ENCODE measurements at regions not wholly inside any gene's neighbourhood (a gene's known extent, or its start where the extent isn't known, plus 50 kb on each side); places are given as distances from the start of the nearest gene placed in this dataset.
A peak's percentile ranks its signal among the peaks of the same experiment; 100 is the strongest.

GRCh38 chr13:29689548-29689947 lies 94.1 kb upstream of the SLC7A1 start:
- WGBS, 10 experiments = 0 to 93% (median 58%) methylated on average over 1 to 3 of the region's 3 CpGs

GRCh38 chr13:29688193-29688592 lies 92.7 kb upstream of the SLC7A1 start:
- in situ Hi-C loops (cut with MboI; ENCODE audit: low pct_unique_long_range_greater_than_20kb in 2 of 9, low sequenced_read_pairs in 9 of 9, unreplicated experiment in 9 of 9) = no loop called here

More at GRCh38 chr13:29689548-29689947, 94.1 kb upstream of the SLC7A1 start:
- H3K4me3 ChIP-seq = no peak overlapping the region
- no peak overlapping the region for H3K27ac ChIP-seq
- no peak for ATAC-seq (replicated peaks in 6 of 8)
- in situ Hi-C loops (cut with MboI; ENCODE audit: low pct_unique_long_range_greater_than_20kb in 2 of 9, low sequenced_read_pairs in 9 of 9, unreplicated experiment in 9 of 9) = no loop called here
- H3K4me1 ChIP-seq (replicated peaks in 1 of 2) = no peaks in the 10 kb centered on the region

DNA sequence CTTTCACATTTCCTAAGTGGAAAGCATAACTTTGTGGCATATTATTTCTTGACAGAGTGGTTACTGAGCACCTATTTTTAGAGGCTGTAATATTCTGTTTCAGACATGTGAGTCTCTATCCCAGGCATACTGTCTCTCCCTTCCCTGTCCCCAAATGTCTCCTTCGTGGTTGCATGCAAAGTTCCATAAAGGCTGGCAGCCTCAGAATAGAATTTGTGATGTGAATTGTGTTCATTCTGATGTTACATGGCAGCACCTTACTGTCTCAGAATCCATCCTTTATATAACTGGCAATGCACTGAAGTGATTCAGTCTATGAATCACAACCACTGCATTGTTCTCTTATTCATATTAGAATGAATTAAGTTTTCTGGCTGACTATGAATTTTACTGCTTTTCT lies 89.0 kb upstream of the SLC7A1 start:
- H3K4me3 ChIP-seq = no peak overlapping the region
- in situ Hi-C loops (cut with MboI; ENCODE audit: low pct_unique_long_range_greater_than_20kb in 2 of 9, low sequenced_read_pairs in 9 of 9, unreplicated experiment in 9 of 9) = no loop called here
- H3K27ac ChIP-seq = no peak overlapping the region
- ATAC-seq (replicated peaks in 6 of 8) = peak in 6 of 8 experiments; percentile 33 to 57 (median 50)
- H3K4me1 ChIP-seq (replicated peaks in 1 of 2) = peaks cover 4 to 11% of the 10 kb centered on the region in 2 donors
- WGBS, 10 experiments = 0 to 80% (median 63%) methylated on average over 1 of the region's 1 CpG; no CpG with 5 or more reads in 5 of the 10 experiments

More at GRCh38 chr13:29688193-29688592, 92.7 kb upstream of the SLC7A1 start:
- no peak for ATAC-seq (replicated peaks in 6 of 8)
- Histone ChIP-seq H3K4me3 (no peak overlapping the region), H3K27ac (no peak overlapping the region), H3K4me1 (replicated peaks in 1 of 2) (no peaks in the 10 kb centered on the region)
- WGBS, 10 experiments = 0 to 100% (median 74%) methylated on average over 1 to 2 of the region's 3 CpGs; no CpG with 5 or more reads in 4 of the 10 experiments

DNA sequence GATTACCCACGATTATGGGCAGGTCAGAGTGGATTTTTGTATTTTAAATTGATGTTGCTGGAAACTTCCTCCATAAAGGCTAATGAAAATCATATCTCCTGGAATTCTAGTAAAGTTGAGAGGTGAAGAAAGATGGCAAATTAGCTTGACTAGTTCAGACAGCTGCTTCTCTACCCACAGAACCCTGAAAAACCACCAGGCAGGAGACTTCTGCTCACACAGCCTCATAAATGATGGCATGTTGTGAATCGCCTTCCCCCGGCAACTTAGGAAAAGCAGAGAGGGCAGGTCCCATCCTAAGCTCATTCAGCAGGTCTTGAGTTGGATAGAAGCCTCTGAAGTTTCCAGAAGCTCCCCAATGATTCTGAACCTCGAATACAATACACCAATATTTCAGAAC lies 87.6 kb upstream of the SLC7A1 start:
- 13 to 86% (median 52%) methylated on average over 1 to 4 of the region's 4 CpGs; no CpG with 5 or more reads in 1 of the 10 experiments for WGBS, 10 experiments
- Histone ChIP-seq H3K4me1 (replicated peaks in 1 of 2) (peaks cover 4 to 17% of the 10 kb centered on the region in 2 donors), H3K27ac (no peak overlapping the region), H3K4me3 (no peak overlapping the region)
- no peak for ATAC-seq (replicated peaks in 6 of 8)
- in situ Hi-C loops (cut with MboI; ENCODE audit: low pct_unique_long_range_greater_than_20kb in 2 of 9, low sequenced_read_pairs in 9 of 9, unreplicated experiment in 9 of 9) = no loop called here

DNA sequence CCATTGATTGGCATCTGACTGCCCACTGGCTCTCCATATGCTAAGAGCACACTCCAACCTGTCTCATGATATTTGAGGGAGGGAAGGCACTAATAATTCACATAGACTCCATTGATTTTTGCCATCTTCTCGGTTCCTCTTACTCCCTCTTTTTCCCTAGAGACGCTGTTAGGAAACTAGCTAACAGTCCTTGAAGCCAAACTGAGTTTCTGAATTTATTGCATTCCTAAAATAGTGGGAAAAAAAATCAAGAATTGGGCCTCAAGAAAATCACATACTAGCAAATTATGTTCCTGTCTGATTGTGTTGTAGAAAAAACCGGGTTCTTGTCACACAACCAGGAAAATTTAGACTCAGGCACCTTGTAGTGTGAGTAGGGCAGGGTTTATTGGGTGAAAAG lies 86.4 kb upstream of the SLC7A1 start:
- Histone ChIP-seq H3K4me3 (no peak overlapping the region), H3K4me1 (replicated peaks in 1 of 2) (peaks cover 4 to 17% of the 10 kb centered on the region in 2 donors), H3K27ac (no peak overlapping the region)
- in situ Hi-C loops (cut with MboI; ENCODE audit: low pct_unique_long_range_greater_than_20kb in 2 of 9, low sequenced_read_pairs in 9 of 9, unreplicated experiment in 9 of 9) = no loop called here
- no peak for ATAC-seq (replicated peaks in 6 of 8)
- 17 to 100% (median 56%) methylated on average over 1 to 3 of the region's 3 CpGs; no CpG with 5 or more reads in 2 of the 10 experiments for WGBS, 10 experiments

DNA sequence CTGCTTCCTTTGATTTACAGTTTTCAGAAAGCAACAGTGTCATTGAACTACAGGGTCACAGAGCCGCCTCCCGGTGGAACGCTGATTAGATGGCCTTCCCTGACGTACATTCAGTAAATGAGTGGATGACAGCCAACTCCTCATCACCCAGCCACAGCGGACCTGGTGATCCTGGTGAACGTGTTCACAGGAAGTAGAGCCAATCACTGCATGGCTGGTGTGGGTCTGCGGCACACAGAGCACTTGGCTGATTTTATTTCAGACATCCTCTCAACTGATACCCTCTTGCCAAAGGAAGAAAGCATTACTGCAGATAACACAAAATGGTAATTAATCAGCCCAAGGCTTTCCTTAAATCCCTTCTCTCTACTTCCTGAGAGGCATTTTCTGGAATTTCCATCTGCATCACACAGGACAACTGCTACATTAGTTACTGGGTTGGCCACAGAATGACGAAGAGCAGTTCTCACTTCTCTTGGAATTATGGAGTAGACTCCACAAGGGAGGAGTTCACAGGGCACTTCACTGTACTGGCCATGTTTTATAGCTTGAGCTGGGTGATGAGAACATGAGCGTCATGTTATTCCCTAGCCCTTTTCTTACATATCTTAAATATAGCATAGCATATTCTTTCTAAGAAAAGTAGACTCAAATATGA lies 84.0 kb upstream of the SLC7A1 start:
- H3K4me3 ChIP-seq = no peak overlapping the region
- H3K27ac ChIP-seq = peak overlapping the region; percentile 32 to 62
- ATAC-seq (replicated peaks in 6 of 8) = peak in 5 of 8 experiments; percentile 91 to 97 (median 95)
- 7 to 100% (median 69%) methylated on average over 1 to 9 of the region's 9 CpGs for WGBS, 10 experiments
- H3K4me1 ChIP-seq (replicated peaks in 1 of 2) = peaks cover 4 to 17% of the 10 kb centered on the region in 2 donors
- in situ Hi-C loops (cut with MboI; ENCODE audit: low pct_unique_long_range_greater_than_20kb in 2 of 9, low sequenced_read_pairs in 9 of 9, unreplicated experiment in 9 of 9) = no loop called here

DNA sequence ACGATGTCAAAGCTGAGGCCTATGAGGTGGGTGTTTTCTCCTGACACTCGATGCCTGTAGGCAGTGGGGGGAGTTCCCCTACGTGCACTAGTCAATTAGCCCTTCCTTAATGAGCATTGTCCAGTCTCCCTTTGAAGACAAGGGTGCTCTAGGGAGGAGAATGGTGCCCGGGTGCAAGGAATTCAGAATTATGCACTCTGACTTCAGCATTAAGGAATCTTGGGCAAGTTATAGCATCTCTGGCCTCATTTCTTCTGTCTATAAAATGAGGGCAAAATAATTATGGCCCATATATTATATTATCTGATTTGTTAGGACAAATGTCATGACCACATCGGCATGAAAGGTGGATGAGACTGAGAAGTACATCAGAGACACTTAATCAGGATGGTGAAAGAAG lies 82.1 kb upstream of the SLC7A1 start:
- Histone ChIP-seq H3K4me3 (no peak overlapping the region), H3K27ac (no peak overlapping the region), H3K4me1 (replicated peaks in 1 of 2) (peaks cover 4 to 17% of the 10 kb centered on the region in 2 donors)
- 40 to 85% (median 70%) methylated on average over 1 to 5 of the region's 5 CpGs; no CpG with 5 or more reads in 1 of the 10 experiments for WGBS, 10 experiments
- in situ Hi-C loops (cut with MboI; ENCODE audit: low pct_unique_long_range_greater_than_20kb in 2 of 9, low sequenced_read_pairs in 9 of 9, unreplicated experiment in 9 of 9) = no loop called here
- ATAC-seq (replicated peaks in 6 of 8) = no peak

GRCh38 chr13:29676941-29677452 lies 81.5 kb upstream of the SLC7A1 start:
- Histone ChIP-seq H3K4me1 (replicated peaks in 1 of 2) (peaks cover 4 to 17% of the 10 kb centered on the region in 2 donors), H3K27ac (no peak overlapping the region), H3K4me3 (no peak overlapping the region)
- in situ Hi-C loops (cut with MboI; ENCODE audit: low pct_unique_long_range_greater_than_20kb in 2 of 9, low sequenced_read_pairs in 9 of 9, unreplicated experiment in 9 of 9) = no loop called here
- WGBS, 10 experiments = 20 to 100% (median 77%) methylated on average over 1 to 9 of the region's 9 CpGs
- ATAC-seq (replicated peaks in 6 of 8) = no peak

DNA sequence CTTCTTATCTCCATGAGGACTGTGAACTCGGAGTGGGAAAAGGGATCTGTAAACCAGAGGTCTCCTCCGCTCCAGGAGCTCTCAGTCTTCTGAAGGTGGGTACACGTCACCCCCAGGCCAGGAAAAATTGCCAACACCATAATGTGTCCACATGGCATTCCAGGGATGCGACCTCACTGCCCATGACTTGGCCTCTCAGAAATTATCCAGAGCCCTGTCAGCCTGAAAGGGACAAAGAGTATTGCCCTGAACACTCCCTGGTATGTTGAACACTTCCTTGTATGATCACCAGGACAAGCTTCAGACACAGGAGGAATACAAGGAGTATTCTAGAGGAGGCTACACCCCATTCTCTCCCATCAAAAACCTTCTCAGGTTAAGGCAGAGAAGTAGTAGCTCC lies 81.0 kb upstream of the SLC7A1 start:
- Histone ChIP-seq H3K4me3 (no peak overlapping the region), H3K27ac (no peak overlapping the region), H3K4me1 (replicated peaks in 1 of 2) (peaks cover 4 to 17% of the 10 kb centered on the region in 2 donors)
- in situ Hi-C loops (cut with MboI; ENCODE audit: low pct_unique_long_range_greater_than_20kb in 2 of 9, low sequenced_read_pairs in 9 of 9, unreplicated experiment in 9 of 9) = no loop called here
- ATAC-seq (replicated peaks in 6 of 8) = no peak
- 52 to 100% (median 83%) methylated on average over 1 to 3 of the region's 4 CpGs; no CpG with 5 or more reads in 2 of the 10 experiments for WGBS, 10 experiments

DNA sequence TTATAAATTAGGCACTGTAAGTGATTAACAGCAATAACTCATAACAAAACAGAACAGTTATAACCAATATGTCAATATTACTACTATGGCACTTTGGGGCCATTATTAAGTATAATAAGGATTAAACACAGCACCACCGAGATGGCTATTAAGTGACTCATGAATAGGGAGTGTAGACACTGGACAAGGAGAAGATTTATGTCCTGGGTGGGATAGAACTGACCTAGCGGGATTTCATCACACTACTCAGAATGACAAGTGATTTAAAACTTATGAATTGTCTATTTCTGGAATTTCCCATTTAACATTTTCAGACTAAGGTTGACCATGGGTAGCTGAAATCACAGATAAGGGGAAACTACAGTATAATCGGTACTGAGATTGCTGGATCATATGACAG lies 79.0 kb upstream of the SLC7A1 start:
- in situ Hi-C loops (cut with MboI; ENCODE audit: low pct_unique_long_range_greater_than_20kb in 2 of 9, low sequenced_read_pairs in 9 of 9, unreplicated experiment in 9 of 9) = no loop called here
- Histone ChIP-seq H3K4me3 (no peak overlapping the region), H3K4me1 (replicated peaks in 1 of 2) (peaks cover under 1 to 7% of the 10 kb centered on the region in 2 donors), H3K27ac (no peak overlapping the region)
- WGBS, 10 experiments = 8 to 88% (median 50%) methylated on average over 1 to 3 of the region's 3 CpGs; no CpG with 5 or more reads in 1 of the 10 experiments
- ATAC-seq (replicated peaks in 6 of 8) = peak in 7 of 8 experiments; percentile 61 to 100 (median 87)

- H3K4me3 ChIP-seq = no peak overlapping the region
- no peaks in the 10 kb centered on the region for H3K4me1 ChIP-seq (replicated peaks in 1 of 2)
- 18 to 89% (median 75%) methylated on average over 1 of the region's 1 CpG; no CpG with 5 or more reads in 2 of the 10 experiments for WGBS, 10 experiments
- in situ Hi-C loops (cut with MboI; ENCODE audit: low pct_unique_long_range_greater_than_20kb in 2 of 9, low sequenced_read_pairs in 9 of 9, unreplicated experiment in 9 of 9) = no loop called here
- no peak for ATAC-seq (replicated peaks in 6 of 8)
- no peak overlapping the region for H3K27ac ChIP-seq
Measured at GRCh38 chr13:29664591-29664990, 69.1 kb upstream of the SLC7A1 start.

- Histone ChIP-seq H3K4me3 (no peak overlapping the region), H3K27ac (no peak overlapping the region), H3K4me1 (replicated peaks in 1 of 2) (no peaks in the 10 kb centered on the region)
- in situ Hi-C loops (cut with MboI; ENCODE audit: low pct_unique_long_range_greater_than_20kb in 2 of 9, low sequenced_read_pairs in 9 of 9, unreplicated experiment in 9 of 9) = no loop called here
- 0 to 80% (median 52%) methylated on average over 1 to 2 of the region's 3 CpGs for WGBS, 10 experiments
- ATAC-seq (replicated peaks in 6 of 8) = peak in 1 of 8 experiments; percentile 26
Measured at GRCh38 chr13:29654843-29655547, 59.5 kb upstream of the SLC7A1 start.

DNA sequence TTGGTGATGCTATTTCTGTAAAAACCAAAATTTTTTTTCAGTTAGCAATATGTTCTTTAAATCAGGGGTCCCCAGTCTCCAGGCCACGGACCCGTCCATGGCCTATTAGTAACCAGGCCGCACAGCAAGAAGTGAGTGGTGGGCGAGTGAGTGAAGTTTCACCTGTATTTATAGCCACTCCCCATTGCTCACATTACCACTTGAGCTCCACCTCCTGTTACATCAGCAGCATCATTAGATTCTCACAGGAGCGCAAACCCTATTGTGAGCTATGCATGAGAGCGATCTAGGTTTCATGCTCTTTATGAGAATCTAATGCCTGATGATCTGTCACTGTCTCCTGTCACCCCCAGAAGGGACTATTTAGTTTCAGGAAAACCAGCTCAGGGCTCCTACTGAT lies 58.9 kb upstream of the SLC7A1 start:
- in situ Hi-C loops (cut with MboI; ENCODE audit: low pct_unique_long_range_greater_than_20kb in 2 of 9, low sequenced_read_pairs in 9 of 9, unreplicated experiment in 9 of 9) = no loop called here
- H3K4me3 ChIP-seq = no peak overlapping the region
- H3K27ac ChIP-seq = no peak overlapping the region
- H3K4me1 ChIP-seq (replicated peaks in 1 of 2) = no peaks in the 10 kb centered on the region
- no peak for ATAC-seq (replicated peaks in 6 of 8)
- WGBS, 10 experiments = 100% methylated on average over 1 to 5 of the region's 6 CpGs; no CpG with 5 or more reads in 3 of the 10 experiments

Measured in motor neuron (in vitro differentiated cells).